ENCODE measurements at regions not wholly inside any gene's neighbourhood (a gene's known extent, or its start where the extent isn't known, plus 50 kb on each side); places are given as distances from the start of the nearest gene placed in this dataset.

DNA sequence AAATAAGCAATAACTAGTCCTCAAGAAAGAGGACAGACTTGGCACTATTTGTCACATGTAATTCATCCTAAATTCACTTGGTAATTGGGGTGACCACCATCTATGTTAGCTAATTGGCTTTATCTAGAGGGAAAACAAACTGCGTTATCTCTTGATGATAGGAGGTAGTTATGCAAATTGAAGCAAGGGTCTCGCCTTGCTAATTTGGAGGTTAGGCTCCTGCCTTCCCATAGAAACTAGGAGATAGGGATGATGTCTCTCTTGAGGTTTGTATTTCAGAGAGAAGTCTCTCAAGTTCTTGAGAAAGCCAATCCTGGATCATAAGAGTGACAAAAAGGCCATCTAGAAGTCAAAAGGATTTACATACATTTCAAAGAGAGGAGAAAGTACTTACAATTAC lies 179.9 kb downstream of the SLITRK6 start:
- TF ChIP-seq, protein P1, sequence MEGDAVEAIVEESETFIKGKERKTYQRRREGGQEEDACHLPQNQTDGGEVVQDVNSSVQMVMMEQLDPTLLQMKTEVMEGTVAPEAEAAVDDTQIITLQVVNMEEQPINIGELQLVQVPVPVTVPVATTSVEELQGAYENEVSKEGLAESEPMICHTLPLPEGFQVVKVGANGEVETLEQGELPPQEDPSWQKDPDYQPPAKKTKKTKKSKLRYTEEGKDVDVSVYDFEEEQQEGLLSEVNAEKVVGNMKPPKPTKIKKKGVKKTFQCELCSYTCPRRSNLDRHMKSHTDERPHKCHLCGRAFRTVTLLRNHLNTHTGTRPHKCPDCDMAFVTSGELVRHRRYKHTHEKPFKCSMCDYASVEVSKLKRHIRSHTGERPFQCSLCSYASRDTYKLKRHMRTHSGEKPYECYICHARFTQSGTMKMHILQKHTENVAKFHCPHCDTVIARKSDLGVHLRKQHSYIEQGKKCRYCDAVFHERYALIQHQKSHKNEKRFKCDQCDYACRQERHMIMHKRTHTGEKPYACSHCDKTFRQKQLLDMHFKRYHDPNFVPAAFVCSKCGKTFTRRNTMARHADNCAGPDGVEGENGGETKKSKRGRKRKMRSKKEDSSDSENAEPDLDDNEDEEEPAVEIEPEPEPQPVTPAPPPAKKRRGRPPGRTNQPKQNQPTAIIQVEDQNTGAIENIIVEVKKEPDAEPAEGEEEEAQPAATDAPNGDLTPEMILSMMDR (IDR thresholded peaks at IDR 0.05; ENCODE audit: insufficient read depth, low read depth, low read length, missing control alignments), result no peak
- H3K4me3 ChIP-seq (ENCODE audit: low read depth, low read length), result no peak overlapping the region
- DNase-seq (ENCODE audit: low read depth), result no peak

DNA sequence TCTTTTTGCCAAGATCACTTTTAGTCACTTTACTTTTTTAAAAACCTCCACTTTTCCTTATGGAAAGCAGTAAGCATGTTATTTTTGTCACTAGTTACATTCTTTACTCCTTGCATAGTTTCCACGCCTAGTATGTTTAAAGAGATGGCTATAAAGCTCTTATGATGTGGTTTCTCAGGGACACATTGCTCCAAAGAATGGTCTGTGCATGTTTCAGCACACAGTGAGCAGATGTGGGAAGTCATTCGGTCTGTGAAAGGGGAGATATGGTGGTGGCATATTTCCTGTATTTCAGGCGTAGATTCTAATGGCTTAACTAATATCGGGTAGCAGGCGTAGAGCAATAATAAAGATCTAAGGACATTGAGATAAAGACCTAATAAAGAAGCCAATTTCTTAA lies 180.7 kb downstream of the SLITRK6 start:
- no peak for DNase-seq (ENCODE audit: low read depth)
- TF ChIP-seq, protein P1 (IDR thresholded peaks at IDR 0.05; ENCODE audit: insufficient read depth, low read depth, low read length, missing control alignments), result no peak
- H3K4me3 ChIP-seq (ENCODE audit: low read depth, low read length), result no peak overlapping the region

DNA sequence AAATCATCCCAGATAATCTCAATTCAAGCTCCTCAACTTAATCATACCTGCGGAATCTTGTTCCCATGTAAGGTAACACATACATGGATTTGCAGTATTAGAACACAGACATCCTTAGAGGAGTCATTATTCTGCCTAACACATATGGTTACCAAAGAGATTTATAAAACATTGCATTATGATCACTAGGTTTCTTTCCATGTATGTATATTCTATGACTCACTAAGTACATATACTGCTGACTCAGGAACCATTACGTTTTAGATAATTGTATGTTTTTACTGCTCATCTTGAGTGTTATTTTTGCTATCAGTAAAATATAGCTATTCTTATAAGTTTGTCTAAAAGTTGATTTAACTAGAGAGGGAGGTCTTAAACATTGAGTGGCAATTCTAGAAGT lies 182.9 kb downstream of the SLITRK6 start:
- TF ChIP-seq, protein P1 (IDR thresholded peaks at IDR 0.05; ENCODE audit: insufficient read depth, low read depth, low read length, missing control alignments), result no peak
- DNase-seq (ENCODE audit: low read depth), result no peak
- H3K4me3 ChIP-seq (ENCODE audit: low read depth, low read length), result no peak overlapping the region

DNA sequence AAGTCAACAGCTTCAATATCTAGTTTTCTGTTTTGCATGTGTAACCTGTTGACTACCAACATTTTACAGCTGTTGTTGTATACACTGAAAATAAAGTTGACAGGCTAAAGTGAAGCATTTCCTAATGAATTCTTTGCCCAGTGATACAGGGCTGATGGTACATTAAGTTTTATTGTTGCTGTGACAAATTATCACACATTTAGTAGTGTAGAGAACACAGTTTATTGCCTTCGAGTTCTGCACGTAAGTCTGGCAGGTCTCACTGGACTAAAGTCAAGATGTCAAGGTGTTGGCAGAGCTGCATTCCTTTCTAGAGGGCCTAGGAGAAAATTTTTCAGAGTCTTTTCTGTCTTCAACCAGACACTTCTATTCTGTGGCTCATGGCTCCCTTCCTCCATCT lies 184.2 kb downstream of the SLITRK6 start:
- no peak overlapping the region for H3K4me3 ChIP-seq (ENCODE audit: low read depth, low read length)
- no peak for DNase-seq (ENCODE audit: low read depth)
- TF ChIP-seq, protein P1 (IDR thresholded peaks at IDR 0.05; ENCODE audit: insufficient read depth, low read depth, low read length, missing control alignments), result no peak

DNA sequence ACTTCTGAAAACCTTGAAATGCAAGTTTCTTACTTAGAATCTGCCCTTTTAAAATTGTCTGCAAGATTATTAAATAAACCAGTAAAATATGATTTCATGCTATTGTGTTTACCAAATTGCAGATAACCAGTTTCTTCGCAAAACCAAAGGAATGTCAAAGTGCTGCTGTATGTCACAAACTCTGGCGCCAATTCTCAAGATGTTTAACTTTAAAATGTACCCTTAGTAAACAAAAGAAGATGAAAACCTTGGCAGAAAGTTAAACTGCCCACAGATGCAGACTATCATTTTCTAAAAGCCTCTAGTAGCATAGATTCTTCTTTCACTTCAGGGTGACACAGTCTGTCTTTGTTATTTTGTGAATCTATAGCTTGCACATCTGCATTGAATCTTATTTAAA lies 189.2 kb downstream of the SLITRK6 start:
- no peak overlapping the region for H3K4me3 ChIP-seq (ENCODE audit: low read depth, low read length)
- TF ChIP-seq, protein P1 (IDR thresholded peaks at IDR 0.05; ENCODE audit: insufficient read depth, low read depth, low read length, missing control alignments), result no peak
- no peak for DNase-seq (ENCODE audit: low read depth)

DNA sequence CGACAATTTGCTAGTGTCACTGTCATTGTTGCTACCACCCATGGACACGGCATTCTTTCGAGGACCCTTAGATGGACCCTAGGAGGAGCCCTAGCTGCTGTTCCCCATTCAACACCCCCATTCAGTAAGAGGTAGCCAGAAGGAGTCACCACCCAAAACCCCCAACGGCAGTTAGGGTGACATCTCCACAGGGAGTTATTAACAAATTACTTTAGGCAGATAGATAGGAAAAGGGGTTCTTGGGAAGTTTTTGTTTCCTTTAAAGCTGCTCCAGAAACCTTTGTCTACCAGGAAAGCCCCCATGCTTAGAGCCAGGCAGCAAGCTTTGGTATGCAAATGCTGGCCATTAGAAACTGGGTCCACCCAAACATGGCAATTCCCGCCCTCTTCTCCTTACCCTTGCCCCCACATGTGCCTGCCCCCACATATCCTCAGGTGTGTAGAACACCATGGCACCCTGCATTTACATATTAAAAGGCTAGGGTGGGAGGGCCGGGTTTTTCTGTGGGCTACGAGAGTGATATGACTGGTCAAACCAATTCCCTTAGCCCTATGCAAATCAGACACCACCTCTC lies 190.9 kb downstream of the SLITRK6 start:
- no peak overlapping the region for H3K4me3 ChIP-seq (ENCODE audit: low read depth, low read length)
- TF ChIP-seq, protein P1 (IDR thresholded peaks at IDR 0.05; ENCODE audit: insufficient read depth, low read depth, low read length, missing control alignments), result no peak
- DNase-seq (ENCODE audit: low read depth), result no peak

DNA sequence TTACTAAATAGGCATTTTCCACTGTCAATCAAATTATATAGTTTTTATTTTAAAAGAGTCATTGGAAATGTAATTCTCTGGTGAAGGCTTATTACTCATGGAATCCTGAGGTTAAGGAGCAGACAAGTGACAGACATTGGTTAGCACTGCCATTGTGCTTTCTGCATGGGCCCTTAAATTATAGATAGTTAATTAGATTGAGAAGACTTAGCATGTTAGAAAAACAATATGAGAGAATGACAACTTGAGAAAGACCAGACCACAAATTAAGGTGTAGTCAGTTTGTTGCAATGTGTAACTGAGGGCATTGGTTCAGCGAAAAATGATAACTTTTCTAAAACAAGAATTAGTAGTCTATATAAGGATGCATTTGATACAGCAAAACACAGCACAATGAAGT lies 195.5 kb downstream of the SLITRK6 start:
- TF ChIP-seq, protein P1 (IDR thresholded peaks at IDR 0.05; ENCODE audit: insufficient read depth, low read depth, low read length, missing control alignments), result no peak
- no peak overlapping the region for H3K4me3 ChIP-seq (ENCODE audit: low read depth, low read length)
- no peak for DNase-seq (ENCODE audit: low read depth)

All from GM12865 (cell line).